Lower lobe of right lung (tissue), 2 donors: ENCODE measurements at regions not wholly inside any gene's neighbourhood (a gene's known extent, or its start where the extent isn't known, plus 50 kb on each side); places are given as distances from the start of the nearest gene placed in this dataset.
"Not testable (repeated sequence)": the region's sequence is repeated elsewhere in the genome, so short reads cannot be mapped to it uniquely, and the experiment has no call there.

Experiments
- ATAC-seq, 2 donors: fragments of 200-7000 bp; cut with Tn5 transposase; one replicate each; pipeline ENCODE4 v1.9.1; 2020 to 2022; ENCODE audit warnings: mild to moderate bottlenecking in 2 of 2, moderate library complexity in 2 of 2
- DNase-seq: peaks from one replicate; pipeline ENCODE4 v3.0.0-alpha.2; 2020
- H3K27ac ChIP-seq: fragments of 200-600 bp; one replicate; pipeline ENCODE4 v1.8.0; 2022
- H3K27me3 ChIP-seq: fragments of 200-600 bp; one replicate; pipeline ENCODE4 v1.8.0; 2022; ENCODE audit warnings: low read depth
- H3K36me3 ChIP-seq: fragments of 200-600 bp; one replicate; pipeline ENCODE4 v1.8.0; 2022; ENCODE audit warnings: mild to moderate bottlenecking
- H3K4me1 ChIP-seq: fragments of 200-600 bp; one replicate; pipeline ENCODE4 v1.8.0; 2022
- H3K4me3 ChIP-seq: fragments of 200-600 bp; one replicate; pipeline ENCODE4 v1.8.0; 2022; ENCODE audit warnings: mild to moderate bottlenecking
- H3K9me3 ChIP-seq: fragments of 200-600 bp; one replicate; pipeline ENCODE4 v1.8.0; 2022
- intact Hi-C: fragments of 100-400 bp; cut with DNase I; formaldehyde crosslinking; loops from one replicate; pipeline ENCODE4 v1.11.0; 2022
- TF ChIP-seq, protein P1 (sequence below): fragments of 200-600 bp; IDR thresholded peaks from one replicate; pipeline ENCODE4 v1.8.0; 2022; ENCODE audit warnings: antibody characterized with exemption, mild to moderate bottlenecking
- donor health status: DM: no; HTN: yes; CAD: no; lungs with severe emphysema.

DNA sequence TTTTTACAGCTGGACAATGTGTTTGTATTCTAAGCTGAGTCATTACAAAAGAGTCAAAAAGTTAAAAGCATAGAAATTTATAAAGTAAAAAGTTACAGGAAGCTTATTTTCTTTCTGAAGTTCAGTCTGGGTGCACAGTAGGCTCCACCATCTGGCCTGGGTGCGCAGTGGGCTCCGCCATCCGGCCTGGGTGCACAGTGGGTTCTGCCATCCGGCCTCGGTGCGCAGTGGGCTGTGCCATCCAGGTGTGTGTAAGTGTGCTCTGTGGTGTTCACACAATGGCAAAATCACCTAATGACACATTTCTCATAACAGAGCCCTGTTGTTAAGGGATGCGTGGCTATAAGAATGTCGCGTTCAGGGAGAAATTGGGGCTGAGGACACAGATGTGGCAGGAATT lies 195.5 kb downstream of the ANKRD30B start:
- ATAC-seq (no peak), DNase-seq (no peak)
- Histone ChIP-seq H3K4me3 (no peak overlapping the region), H3K27ac (no peak overlapping the region), H3K4me1 (no peaks in the 10 kb centered on the region), H3K36me3 (no peaks in the 10 kb centered on the region), H3K9me3 (no peaks in the 10 kb centered on the region), H3K27me3 (no peaks in the 10 kb centered on the region)
- intact Hi-C loops = no loop called here
- TF ChIP-seq, protein P1, sequence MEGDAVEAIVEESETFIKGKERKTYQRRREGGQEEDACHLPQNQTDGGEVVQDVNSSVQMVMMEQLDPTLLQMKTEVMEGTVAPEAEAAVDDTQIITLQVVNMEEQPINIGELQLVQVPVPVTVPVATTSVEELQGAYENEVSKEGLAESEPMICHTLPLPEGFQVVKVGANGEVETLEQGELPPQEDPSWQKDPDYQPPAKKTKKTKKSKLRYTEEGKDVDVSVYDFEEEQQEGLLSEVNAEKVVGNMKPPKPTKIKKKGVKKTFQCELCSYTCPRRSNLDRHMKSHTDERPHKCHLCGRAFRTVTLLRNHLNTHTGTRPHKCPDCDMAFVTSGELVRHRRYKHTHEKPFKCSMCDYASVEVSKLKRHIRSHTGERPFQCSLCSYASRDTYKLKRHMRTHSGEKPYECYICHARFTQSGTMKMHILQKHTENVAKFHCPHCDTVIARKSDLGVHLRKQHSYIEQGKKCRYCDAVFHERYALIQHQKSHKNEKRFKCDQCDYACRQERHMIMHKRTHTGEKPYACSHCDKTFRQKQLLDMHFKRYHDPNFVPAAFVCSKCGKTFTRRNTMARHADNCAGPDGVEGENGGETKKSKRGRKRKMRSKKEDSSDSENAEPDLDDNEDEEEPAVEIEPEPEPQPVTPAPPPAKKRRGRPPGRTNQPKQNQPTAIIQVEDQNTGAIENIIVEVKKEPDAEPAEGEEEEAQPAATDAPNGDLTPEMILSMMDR = no peak

DNA sequence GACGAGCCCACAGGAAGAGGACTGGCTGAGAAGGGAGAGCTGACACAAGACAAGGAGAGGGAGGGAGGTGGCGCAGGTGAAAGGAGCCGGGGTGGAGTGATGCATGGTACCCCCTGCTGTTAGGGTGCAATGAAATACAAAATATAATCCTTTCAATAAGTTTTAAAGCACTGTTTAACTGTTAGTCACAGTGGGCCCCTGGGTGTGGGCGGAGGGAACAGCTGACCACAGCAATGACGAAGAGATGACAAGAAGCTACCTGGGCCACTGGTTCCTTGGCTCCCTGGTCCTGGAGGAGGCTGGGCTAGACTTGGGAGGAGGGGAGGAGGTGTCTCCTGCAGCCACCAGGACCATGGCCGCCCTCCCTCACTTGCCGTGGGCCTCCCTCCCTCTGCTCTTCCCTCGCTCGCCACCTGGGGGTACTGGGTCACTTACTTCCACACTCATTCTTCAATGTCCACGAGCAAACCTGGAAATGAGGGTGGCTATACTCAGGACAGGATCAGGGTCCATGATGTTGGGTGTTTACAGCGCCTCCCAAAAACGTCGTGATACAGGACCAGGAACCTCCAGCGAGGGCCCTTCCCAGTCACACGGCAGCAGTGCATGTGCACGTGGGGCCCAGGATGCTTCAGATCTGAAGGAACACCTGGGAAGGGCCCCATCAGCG lies 196.1 kb downstream of the ANKRD30B start:
- DNase-seq = no peak
- no peaks in the 10 kb centered on the region for H3K36me3 ChIP-seq
- H3K4me1 ChIP-seq = no peaks in the 10 kb centered on the region
- no peaks in the 10 kb centered on the region for H3K9me3 ChIP-seq
- TF ChIP-seq, protein P1 = no peak
- H3K4me3 ChIP-seq = no peak overlapping the region
- ATAC-seq = no peak
- H3K27ac ChIP-seq = no peak overlapping the region
- no peaks in the 10 kb centered on the region for H3K27me3 ChIP-seq
- intact Hi-C loops = no loop called here

DNA sequence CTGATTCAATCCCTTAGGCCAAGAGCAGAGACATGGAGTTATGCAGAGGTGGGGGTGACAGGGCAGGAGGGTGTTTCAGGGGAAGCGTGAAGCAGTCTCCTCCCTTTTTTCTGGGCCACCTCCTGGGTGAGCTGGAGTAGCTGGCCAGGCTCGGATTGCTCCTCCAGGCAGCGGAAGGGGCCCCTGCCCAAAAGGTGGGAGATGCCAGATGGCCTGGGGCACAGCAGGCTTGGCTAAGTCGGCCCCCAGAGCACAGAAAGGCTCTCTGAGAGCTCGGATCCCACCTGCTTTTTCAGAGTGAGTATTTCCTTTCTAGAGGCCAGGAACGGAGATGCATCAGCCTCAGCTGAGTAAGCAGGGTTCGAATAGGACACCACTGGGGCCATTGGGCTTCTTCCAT lies 196.9 kb downstream of the ANKRD30B start:
- TF ChIP-seq, protein P1 = no peak
- intact Hi-C loops = no loop called here
- no peak overlapping the region for H3K27ac ChIP-seq
- H3K9me3 ChIP-seq = no peaks in the 10 kb centered on the region
- H3K4me3 ChIP-seq = no peak overlapping the region
- no peaks in the 10 kb centered on the region for H3K36me3 ChIP-seq
- DNase-seq = no peak
- H3K4me1 ChIP-seq = no peaks in the 10 kb centered on the region
- H3K27me3 ChIP-seq = no peaks in the 10 kb centered on the region
- no peak for ATAC-seq

DNA sequence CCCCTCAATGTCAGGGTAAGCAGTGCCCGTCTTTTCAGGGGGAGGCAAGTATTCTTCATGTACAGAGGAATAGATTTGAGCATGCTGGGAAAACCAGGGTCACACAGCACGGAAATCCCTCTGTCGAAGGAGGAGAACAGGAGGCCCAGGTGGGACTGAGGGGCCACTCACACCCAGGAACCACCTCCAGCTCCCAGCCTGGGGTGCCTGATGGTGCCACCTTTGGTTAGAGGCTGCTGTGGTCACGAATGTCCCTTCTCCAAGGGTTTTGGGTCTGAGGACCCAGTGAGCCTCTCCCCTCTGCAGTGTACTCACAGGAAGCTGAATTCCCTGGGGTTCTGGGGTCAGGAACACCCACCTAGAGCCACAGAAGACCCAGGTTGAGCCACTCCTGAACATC lies 197.3 kb downstream of the ANKRD30B start:
- no peaks in the 10 kb centered on the region for H3K9me3 ChIP-seq
- no peak overlapping the region for H3K27ac ChIP-seq
- DNase-seq (no peak), ATAC-seq (no peak)
- intact Hi-C loops = no loop called here
- TF ChIP-seq, protein P1 = no peak
- H3K4me3 ChIP-seq = no peak overlapping the region
- no peaks in the 10 kb centered on the region for H3K36me3 ChIP-seq
- no peaks in the 10 kb centered on the region for H3K27me3 ChIP-seq
- H3K4me1 ChIP-seq = no peaks in the 10 kb centered on the region

DNA sequence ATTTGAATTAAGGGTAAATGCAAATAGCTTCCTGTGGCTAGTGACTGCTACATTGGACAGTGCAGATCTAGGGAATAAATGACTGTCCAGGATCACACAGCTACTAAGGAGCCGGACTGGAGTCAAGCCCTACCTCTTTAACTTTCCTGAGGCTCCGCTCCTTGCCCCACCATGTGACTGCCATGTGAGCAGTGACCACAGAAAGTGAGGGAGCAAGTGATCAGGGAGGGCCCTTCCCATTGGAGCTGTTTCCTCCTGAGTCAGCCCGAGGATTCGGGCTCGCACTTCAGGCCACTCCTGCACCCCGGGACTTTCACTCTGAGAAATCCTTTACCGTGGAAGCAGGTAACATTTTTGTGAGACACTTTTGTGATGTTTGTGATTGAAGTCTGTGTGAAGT lies 198.0 kb downstream of the ANKRD30B start:
- H3K4me3 ChIP-seq = no peak overlapping the region
- no peaks in the 10 kb centered on the region for H3K36me3 ChIP-seq
- no peak for DNase-seq
- ATAC-seq = no peak
- H3K27me3 ChIP-seq = no peaks in the 10 kb centered on the region
- H3K9me3 ChIP-seq = no peaks in the 10 kb centered on the region
- intact Hi-C loops = no loop called here
- H3K4me1 ChIP-seq = no peaks in the 10 kb centered on the region
- TF ChIP-seq, protein P1 = no peak
- H3K27ac ChIP-seq = no peak overlapping the region

DNA sequence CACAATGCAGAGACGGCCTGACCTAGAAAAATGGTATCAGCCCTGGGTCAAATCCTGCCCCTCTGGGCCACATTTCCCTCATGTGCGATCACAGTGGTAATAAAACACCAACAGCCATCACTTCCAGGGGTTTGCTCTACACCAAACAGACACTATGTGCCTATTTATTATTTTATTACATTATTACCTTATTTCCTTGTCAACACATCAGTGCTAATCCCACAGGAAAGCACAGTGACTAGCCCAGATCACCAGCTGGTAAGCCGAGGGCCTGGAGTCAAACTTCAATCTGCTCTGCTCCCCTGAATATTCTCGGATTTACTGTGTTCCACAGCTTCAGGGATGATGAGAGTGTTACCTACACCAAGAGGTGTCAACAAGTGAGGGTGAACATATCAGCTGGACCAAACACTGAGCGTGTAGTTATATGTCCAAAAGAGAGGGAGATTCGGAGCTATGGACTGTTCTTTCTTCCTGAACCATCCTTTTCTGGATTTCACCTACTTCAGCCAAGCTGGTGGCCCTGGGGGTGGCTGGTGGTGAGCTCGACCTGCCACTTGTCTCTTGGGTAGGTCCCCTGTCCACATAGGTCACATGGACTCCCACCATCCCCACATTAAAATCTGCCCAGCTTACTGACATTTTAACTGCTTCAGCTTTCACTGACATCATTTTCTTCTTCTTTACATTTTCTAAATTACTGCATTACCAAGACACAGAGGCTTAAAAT lies 198.9 kb downstream of the ANKRD30B start:
- H3K27ac ChIP-seq, H3K4me1 ChIP-seq, ATAC-seq, H3K27me3 ChIP-seq, intact Hi-C loops, H3K9me3 ChIP-seq, H3K36me3 ChIP-seq, H3K4me3 ChIP-seq, DNase-seq: not testable (repeated sequence)
